Activated naive CD4-positive, alpha-beta T cell treated with anti-CD3 and anti-CD28 coated beads, Interleukin-2, amount 50 U/mL, for 72 hours (primary cell): ENCODE measurements at regions not wholly inside any gene's neighbourhood (a gene's known extent, or its start where the extent isn't known, plus 50 kb on each side); places are given as distances from the start of the nearest gene placed in this dataset.

Source experiments
- ATAC-seq, 2 donors: fragments of 150-1000 bp; cut with Tn5 transposase; 2 replicates each; pipeline ENCODE4 v1.10.0; 2021; ENCODE audit warnings: mild to moderate bottlenecking in 2 of 2, moderate library complexity in 2 of 2
- DNase-seq, 2 donors: peaks; one replicate each; pipeline ENCODE4 v3.0.0; 2021 to 2022; ENCODE audit warnings: low spot score in 2 of 2
- H3K27ac Mint-ChIP-seq, 2 donors: one replicate each; pipeline ENCODE4 v1.8.0; 2022; ENCODE audit warnings: mild to moderate bottlenecking in 2 of 2, mixed read lengths in 2 of 2
- H3K36me3 Mint-ChIP-seq, 2 donors: one replicate each; pipeline ENCODE4 v1.8.0; 2022; ENCODE audit warnings: mixed read lengths in 2 of 2
- H3K9me3 Mint-ChIP-seq, 2 donors: one replicate each; pipeline ENCODE4 v1.8.0; 2022; ENCODE audit warnings: mixed read lengths in 2 of 2

DNA sequence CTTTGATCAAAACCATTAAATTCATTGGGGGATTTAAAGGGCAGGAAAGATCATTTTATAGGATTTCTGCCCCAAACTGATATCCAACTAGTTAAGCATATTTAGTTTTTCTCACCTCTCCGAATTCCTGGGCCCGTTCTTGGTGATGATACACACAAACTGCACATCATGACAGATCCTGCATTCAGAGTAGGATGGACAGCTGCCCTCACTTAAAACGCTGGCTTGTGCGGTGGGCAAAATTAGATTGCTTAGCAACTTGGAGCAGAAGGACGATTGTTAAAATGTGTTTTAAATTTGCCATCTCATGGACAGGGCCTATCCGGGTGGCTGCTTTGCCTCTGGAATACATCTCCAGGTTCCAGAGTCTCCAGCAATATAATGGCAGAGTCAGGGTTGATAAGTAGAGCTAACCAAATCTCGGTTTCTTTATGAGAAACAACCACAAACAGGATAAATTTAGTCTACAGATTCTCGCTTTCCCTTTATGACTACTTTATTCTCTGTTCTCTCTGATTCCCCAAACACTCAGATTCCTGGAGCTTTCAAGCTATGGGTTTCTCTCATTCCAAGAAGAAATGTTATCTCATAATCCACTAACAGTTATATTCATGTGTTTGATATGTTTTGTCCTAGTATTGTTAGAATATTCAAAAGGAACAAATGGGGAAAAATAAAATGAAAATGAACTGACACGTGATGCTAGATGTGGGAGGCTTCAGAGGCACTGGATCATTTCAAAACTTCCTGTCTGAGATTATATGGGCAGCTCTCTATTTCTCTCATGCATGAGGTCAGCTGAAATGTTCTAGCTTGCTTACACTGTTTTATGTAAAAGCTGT lies 1014.1 kb upstream of the SEMA6D start:
- no peak overlapping the region for H3K27ac Mint-ChIP-seq
- DNase-seq (no peak), ATAC-seq (no peak)

DNA sequence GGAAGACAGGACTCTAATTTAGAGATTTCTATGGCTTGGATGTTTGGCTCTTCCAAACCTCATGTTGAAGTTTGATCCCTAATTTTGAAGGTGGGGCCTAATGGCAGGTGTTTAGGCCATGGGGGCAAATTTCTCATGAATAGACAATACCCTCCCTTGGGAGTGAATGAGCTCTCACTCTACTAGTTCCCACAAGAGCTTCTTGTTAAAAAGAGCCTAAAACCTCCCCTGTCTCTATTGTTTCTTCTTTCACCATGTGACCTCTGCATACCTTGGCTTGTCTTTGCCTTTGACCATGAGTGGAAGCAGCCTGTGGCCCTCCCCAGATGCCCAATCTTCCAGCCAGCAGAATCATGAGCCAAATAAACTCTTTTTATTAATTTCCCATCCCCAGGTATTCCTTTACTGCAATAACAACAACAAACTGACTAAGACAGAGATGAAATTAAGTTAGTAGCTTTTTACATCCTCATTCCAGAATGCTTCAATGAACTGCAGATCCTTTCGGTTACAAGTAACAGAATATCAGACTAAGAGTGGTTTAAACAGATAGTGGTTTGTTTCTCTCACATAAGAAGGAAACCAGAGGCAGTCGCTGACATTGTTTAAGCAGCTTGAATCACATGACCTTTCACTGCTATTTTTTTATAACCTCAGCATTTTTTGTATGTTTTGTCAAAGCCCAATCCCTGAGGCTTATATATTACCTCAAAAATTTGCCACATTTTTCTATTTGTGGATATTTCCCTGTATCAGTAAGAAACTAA lies 1013.3 kb upstream of the SEMA6D start:
- DNase-seq (no peak), ATAC-seq (no peak)
- Mint-ChIP-seq H3K9me3 (peaks cover 20% of the 10 kb centered on the region in 2 donors), H3K36me3 (peaks cover 0 to 6% of the 10 kb centered on the region in 2 donors), H3K27ac (no peak overlapping the region)

More for the DNA sequence above, 1014.1 kb upstream of the SEMA6D start:
- H3K9me3 Mint-ChIP-seq: peaks cover 16 to 21% of the 10 kb centered on the region in 2 donors
- H3K36me3 Mint-ChIP-seq: peaks cover 0 to 4% of the 10 kb centered on the region in 2 donors

DNA sequence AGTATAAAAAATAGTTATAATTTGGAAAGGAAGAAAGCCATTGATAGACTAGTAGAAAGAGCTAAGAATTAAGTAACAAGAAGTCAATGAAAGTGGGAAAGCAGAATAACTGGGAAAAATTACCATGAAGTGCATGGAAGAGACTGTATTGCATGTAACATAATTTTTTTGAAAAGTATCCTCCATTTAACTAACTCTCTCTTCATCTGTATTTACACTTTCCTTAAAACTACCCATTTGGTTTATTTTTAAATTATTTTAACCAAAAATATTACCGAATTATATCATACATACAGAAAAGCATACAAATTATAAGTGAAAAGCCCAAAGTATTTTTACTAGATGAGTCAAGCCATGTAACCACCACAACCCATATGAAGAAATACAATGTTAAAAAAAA lies 1009.9 kb upstream of the SEMA6D start:
- Mint-ChIP-seq H3K27ac (no peak overlapping the region), H3K36me3 (peaks cover 0 to 6% of the 10 kb centered on the region in 2 donors), H3K9me3 (peaks cover 20 to 23% of the 10 kb centered on the region in 2 donors)
- ATAC-seq (no peak), DNase-seq (no peak)

DNA sequence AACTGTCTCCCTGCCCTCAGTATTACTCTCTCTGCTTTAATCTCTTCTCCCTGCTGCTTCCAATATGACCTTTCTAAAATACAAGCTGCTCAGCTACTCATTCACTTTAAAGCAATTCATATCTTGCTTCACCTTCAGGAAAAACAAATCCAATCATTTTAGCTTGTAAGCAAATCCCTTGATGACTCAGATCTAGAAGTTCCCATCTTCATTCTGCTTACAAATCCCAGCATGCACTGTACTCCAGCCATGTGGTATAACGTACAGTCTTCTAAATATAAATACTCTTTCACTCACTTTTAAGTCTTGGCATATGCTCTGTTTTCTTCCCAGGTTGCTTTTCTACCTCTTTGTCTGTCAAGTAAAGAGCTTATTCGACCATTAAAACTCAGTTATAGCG lies 1009.1 kb upstream of the SEMA6D start:
- H3K9me3 Mint-ChIP-seq: peaks cover 20 to 23% of the 10 kb centered on the region in 2 donors
- ATAC-seq (no peak), DNase-seq (no peak)
- no peak overlapping the region for H3K27ac Mint-ChIP-seq
- H3K36me3 Mint-ChIP-seq: peaks cover 0 to 6% of the 10 kb centered on the region in 2 donors

DNA sequence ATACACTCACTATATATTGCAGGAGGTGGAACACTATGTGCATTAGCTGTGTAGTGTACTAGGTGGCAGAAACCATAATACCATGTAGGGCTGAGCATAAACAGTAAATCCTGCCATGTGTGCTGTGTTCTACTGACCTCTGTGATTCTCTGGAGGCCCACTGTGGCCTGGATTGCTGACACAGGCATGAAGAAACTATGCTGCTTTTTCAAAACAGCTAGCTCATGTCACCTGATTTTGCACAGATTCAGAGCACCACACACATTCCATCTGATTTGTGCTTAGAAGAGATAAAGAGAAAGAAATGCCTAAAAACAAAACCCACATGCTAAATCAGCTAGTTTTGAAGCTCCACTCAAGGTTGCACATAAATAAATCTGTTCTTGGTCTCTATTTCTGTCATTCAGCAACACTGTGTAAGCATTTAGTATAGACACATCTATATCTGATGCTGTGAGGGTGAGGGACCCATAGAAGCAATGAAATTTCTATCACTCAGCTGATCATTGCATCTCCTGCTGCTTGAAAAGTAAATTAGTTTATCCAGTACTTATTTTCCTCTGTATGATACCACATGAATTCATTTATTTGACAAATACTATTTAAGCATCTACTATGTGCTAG lies 1007.7 kb upstream of the SEMA6D start:
- peaks cover 16 to 20% of the 10 kb centered on the region in 2 donors for H3K9me3 Mint-ChIP-seq
- no peak overlapping the region for H3K27ac Mint-ChIP-seq
- peaks cover 0 to 6% of the 10 kb centered on the region in 2 donors for H3K36me3 Mint-ChIP-seq
- ATAC-seq: no peak
- no peak for DNase-seq

DNA sequence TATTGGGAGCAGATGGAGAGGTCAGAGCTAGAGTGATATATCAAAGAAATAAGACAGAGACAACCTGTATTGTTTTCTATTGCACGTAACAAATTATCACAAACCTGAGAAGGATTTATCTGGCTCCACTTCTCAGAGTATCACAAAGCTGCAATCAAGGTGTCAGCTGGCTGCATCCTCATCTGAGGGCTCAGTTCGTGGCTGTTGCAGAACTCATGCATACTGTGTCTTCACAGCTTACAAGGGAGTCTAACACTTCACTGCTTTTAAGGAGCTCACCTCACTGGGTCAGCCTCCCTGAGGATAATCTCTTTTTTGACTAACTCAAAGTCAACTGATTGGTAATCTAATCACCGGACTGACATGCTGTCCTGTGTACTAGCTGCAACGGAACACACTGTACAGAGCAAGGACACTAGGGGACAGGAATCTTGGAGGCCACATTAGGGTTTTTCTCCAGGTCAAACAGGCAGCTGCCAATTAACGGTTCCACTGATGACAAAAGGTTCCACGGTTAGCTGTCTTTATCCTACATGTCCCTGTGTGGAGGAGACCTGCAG lies 1006.8 kb upstream of the SEMA6D start:
- no peak for DNase-seq
- no peak for ATAC-seq
- no peak overlapping the region for H3K27ac Mint-ChIP-seq
- peaks cover 12 to 16% of the 10 kb centered on the region in 2 donors for H3K9me3 Mint-ChIP-seq
- H3K36me3 Mint-ChIP-seq: peaks cover 0 to 6% of the 10 kb centered on the region in 2 donors

DNA sequence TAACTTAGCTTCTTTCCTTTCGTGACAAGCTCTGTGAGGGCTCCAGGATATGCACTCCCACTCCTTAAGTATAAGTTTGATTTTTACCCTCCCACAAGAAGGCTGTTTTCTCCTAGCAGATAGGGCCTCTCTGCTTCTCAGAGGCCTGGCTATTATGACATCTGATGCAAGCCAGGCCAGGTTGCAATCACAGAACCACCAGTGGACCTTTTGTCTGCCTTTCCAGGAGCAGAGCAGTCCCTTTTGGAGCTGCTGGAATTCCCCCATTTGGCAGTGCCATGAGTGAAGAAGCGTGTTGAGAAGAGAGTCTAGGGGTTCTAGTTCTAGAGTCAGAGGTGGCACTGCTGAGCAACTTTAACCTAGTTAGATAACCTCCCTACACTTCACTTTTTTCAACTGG lies 1004.3 kb upstream of the SEMA6D start:
- DNase-seq (no peak), ATAC-seq (no peak)
- H3K27ac Mint-ChIP-seq: no peak overlapping the region
- H3K36me3 Mint-ChIP-seq: peaks cover 0 to 4% of the 10 kb centered on the region in 2 donors
- H3K9me3 Mint-ChIP-seq: peaks cover 7 to 11% of the 10 kb centered on the region in 2 donors

DNA sequence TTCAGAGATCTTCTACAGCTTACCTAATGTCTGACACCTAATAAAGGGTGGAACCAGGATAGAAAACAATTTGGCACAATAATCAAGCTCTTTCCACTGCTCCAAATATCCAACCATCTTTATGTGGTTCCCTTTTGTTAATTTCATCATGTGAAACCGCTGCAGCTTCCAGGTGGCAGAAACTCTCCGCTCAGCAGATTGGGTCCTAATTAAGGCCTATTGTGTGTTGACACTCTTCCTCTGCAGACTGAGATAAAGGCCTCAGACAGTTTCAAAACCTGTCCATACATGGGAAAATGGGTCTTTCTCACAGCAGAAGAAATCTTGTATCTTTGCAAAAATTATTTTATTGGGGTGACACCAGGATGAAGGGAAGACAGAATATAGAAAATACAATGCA lies 1002.4 kb upstream of the SEMA6D start:
- no peak overlapping the region for H3K27ac Mint-ChIP-seq
- DNase-seq: no peak
- no peaks in the 10 kb centered on the region for H3K36me3 Mint-ChIP-seq
- peaks cover 0 to 4% of the 10 kb centered on the region in 2 donors for H3K9me3 Mint-ChIP-seq
- no peak for ATAC-seq

DNA sequence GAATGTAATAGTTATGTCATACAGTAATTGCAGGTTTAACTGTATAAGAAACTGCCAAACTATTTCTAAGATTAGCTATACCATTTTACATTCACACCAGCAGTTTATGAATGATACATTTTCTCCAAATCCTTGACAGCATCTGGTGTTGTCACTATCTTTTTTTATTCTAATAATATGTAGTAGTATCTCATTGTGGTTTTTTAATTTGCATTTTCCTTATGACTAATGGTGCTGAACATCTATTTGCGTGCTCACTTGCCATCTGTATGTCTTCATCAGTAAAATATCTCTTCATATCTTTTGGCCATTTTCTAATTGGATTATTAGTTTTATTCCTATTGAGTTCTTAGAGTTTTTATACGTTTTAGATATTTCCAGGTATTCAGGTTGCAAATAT lies 994.0 kb upstream of the SEMA6D start:
- Mint-ChIP-seq H3K36me3 (peaks cover 0 to 5% of the 10 kb centered on the region in 2 donors), H3K9me3 (peaks cover 13 to 14% of the 10 kb centered on the region in 2 donors), H3K27ac (no peak overlapping the region)
- DNase-seq: no peak
- no peak for ATAC-seq

DNA sequence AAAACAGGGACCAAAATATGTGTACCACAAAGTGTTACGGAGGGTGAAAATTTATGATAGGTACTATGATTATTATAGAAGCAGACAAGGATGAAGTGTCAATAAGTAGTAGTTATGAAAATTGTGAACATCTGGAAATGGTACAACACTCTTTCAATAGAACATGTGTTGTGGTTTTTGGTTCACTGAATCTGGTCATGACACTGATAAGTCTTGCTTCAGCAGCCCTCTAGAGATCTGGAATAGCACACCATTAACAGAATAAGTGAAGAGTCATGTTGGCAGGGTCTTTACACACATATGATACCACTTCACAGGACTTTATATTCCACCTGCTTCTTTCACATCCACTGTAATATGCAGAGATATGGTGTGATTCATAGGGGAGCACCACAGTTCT lies 985.2 kb upstream of the SEMA6D start:
- ATAC-seq (no peak), DNase-seq (no peak)
- H3K36me3 Mint-ChIP-seq: peaks cover 0 to 15% of the 10 kb centered on the region in 2 donors
- H3K27ac Mint-ChIP-seq: no peak overlapping the region
- H3K9me3 Mint-ChIP-seq: peaks cover 10 to 18% of the 10 kb centered on the region in 2 donors

DNA sequence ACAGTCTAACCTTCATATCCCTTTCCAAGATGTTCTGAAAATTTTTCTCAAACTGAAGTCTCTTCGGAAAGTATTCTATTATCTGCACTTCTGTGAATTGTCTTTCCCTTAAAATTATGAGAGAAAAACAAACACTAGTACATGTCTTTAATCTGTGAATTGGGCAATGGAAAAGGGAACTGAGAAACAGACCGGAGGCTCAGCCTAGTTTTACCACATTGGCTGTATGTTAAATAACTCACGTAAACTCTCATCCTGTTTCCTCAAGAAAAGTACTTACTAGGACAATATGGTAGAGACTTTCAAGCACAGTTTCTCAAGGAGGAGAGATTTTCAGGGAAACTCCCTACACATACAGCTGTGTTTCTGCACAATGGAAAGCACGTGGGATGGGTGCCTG lies 982.2 kb upstream of the SEMA6D start:
- no peak overlapping the region for H3K27ac Mint-ChIP-seq
- no peaks in the 10 kb centered on the region for H3K36me3 Mint-ChIP-seq
- H3K9me3 Mint-ChIP-seq: peaks cover 0 to 6% of the 10 kb centered on the region in 2 donors
- DNase-seq (no peak), ATAC-seq (no peak)

DNA sequence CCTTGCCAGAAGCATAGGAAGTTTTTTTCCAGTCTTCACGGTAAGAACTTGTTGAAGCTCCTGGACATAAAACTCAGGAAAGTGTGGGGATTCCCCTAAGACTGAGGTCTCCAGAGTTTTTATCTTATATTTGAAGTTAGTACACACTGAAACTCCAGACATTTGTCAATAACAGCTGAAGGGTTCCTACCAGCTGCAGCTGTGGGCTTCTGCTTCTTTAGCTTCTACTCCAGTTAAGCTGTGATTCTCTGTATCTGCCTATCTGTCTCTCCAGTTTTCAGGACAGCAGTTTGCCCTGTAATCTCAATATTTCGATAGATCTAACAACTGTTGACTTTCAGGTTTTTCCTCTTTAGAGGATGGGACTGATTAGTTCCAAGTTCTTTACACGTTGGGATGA lies 966.0 kb upstream of the SEMA6D start:
- no peak for ATAC-seq
- H3K36me3 Mint-ChIP-seq: no peaks in the 10 kb centered on the region
- H3K9me3 Mint-ChIP-seq: peaks cover 10 to 21% of the 10 kb centered on the region in 2 donors

DNA sequence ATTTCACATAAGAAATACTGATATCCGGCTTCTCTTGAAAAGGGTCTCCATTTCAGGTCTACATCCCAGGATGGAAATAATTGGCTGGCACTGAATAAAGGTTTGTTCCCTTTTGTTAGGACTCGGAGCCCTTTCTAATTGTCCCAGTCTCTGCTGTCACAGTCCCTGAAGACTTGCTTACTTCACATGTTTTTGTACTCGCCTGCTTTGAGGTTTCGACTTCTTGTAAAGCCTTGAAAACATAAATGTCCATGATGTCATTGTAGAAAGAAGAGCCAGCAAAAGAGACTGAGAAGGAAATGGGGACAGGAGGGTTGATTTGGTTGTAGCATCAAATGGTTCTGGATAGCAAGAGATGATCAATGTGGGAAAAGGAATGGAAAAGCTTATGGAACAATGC lies 963.4 kb upstream of the SEMA6D start:
- peaks cover 0 to 11% of the 10 kb centered on the region in 2 donors for H3K36me3 Mint-ChIP-seq
- H3K27ac Mint-ChIP-seq: no peak overlapping the region
- ATAC-seq: no peak
- H3K9me3 Mint-ChIP-seq: peaks cover 19 to 33% of the 10 kb centered on the region in 2 donors
- no peak for DNase-seq

More for the DNA sequence above, 966.0 kb upstream of the SEMA6D start:
- DNase-seq: no peak
- no peak overlapping the region for H3K27ac Mint-ChIP-seq

DNA sequence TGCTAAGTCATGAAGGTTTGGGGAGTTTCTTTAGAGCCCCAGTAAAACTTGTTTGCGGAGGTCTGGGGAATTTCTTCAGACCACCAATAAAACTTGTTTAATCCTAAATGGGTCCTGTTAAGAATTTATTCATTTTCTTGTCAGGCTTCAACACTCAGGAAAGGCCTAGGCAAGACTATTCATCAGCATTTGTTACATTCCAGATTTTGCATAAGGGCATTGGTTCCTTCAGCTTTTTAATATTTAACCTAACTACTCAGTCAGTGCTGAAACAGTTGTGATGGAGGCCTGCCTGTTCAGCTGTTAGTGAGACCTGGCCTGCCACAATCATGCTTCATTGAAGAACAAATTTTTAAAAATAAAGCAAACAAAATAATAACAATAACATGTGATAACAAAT lies 954.2 kb upstream of the SEMA6D start:
- DNase-seq (no peak), ATAC-seq (no peak)
- peaks cover 7 to 14% of the 10 kb centered on the region in 2 donors for H3K36me3 Mint-ChIP-seq
- H3K9me3 Mint-ChIP-seq: peaks cover 10 to 17% of the 10 kb centered on the region in 2 donors
- H3K27ac Mint-ChIP-seq: no peak overlapping the region

DNA sequence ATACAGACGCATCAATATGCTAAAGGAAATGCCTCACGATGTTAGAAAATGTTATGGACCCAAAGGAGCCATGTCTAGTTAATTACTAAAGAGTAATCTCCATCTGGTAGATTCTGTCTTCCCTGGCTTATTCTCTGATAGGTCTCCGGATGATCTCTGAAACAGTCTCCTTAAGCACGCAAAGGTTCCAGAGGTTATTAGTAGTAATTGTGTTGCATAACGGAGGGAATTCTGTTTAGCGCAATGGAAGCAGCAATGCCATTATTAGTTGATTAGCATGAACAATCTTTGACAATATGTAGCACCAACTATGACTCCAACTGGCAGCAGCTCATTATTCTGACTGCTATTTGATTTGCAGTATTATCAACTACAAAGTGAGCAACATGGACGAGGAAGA lies 952.5 kb upstream of the SEMA6D start:
- ATAC-seq (no peak), DNase-seq (no peak)
- no peak overlapping the region for H3K27ac Mint-ChIP-seq
- H3K9me3 Mint-ChIP-seq: peaks cover 18% of the 10 kb centered on the region in 2 donors
- H3K36me3 Mint-ChIP-seq: peaks cover 14 to 20% of the 10 kb centered on the region in 2 donors

DNA sequence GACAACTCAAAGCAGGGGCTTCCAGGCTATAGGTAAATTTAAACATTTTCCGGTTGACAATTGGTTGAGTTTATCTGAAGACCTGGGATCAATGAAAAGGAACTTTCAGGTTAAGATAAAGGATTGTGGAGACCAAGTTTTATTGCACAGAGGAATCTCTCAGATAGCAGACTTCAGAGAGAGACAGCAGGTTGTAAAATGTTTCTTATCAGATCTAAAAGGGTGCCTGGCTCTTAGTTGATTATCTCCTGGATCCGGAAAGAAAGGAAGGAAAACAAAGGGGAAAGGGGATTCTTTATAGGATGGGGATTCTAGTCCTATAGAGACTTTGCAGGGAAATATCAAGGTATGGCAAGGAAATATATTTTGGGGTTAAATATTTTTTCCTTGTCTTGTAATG lies 951.3 kb upstream of the SEMA6D start:
- peaks cover 14 to 20% of the 10 kb centered on the region in 2 donors for H3K36me3 Mint-ChIP-seq
- ATAC-seq (no peak), DNase-seq (no peak)
- H3K9me3 Mint-ChIP-seq: peaks cover 15 to 16% of the 10 kb centered on the region in 2 donors
- H3K27ac Mint-ChIP-seq: no peak overlapping the region

DNA sequence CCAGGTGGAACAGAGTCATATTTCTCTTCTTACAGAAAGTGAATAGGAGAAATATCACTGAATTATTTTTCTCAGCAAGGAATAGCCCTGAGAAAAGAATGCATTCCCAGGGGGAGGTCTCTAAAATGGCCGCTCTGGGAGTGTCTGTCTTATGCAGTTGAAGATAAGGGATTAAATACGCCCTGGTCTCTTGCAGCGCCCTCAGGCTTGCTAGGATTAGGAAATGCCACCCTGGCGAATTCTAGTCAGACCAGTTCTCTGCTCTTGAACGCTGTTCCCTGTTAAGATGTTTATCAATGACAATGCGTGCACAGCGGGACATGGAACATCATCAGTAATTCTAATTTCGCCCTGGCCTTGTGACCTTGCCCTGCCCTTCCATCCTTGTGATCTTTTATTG lies 949.0 kb upstream of the SEMA6D start:
- ATAC-seq (no peak), DNase-seq (no peak)
- Mint-ChIP-seq H3K27ac (no peak overlapping the region), H3K36me3 (peaks cover 14 to 20% of the 10 kb centered on the region in 2 donors), H3K9me3 (peaks cover 14% of the 10 kb centered on the region in 2 donors)
